Effector memory CD4-positive, alpha-beta T cell (primary cell): ENCODE measurements at regions not wholly inside any gene's neighbourhood (a gene's known extent, or its start where the extent isn't known, plus 50 kb on each side); places are given as distances from the start of the nearest gene placed in this dataset.

Experiments
- DNase-seq, 3 donors: peaks; one replicate each; pipeline ENCODE4 v3.0.0-alpha.2; 2020
- H3K27ac ChIP-seq: 2 replicates; pipeline ENCODE4 v1.7.0; 2013; ENCODE audit warnings: mild to moderate bottlenecking, low read length, moderate library complexity; ENCODE audit not compliant: insufficient read depth, poor library complexity, severe bottlenecking
- H3K27me3 ChIP-seq: replicated peaks from 2 replicates; pipeline ENCODE4 v1.7.0; 2013; ENCODE audit warnings: mild to moderate bottlenecking, low read length; ENCODE audit not compliant: insufficient read depth, control insufficient read depth, poor library complexity, severe bottlenecking
- H3K36me3 ChIP-seq: 2 replicates; pipeline ENCODE4 v1.7.0; 2013; ENCODE audit warnings: mild to moderate bottlenecking, low read length, moderate library complexity; ENCODE audit not compliant: control insufficient read depth, insufficient read depth
- H3K4me1 ChIP-seq: 2 replicates; pipeline ENCODE4 v1.7.0; 2013; ENCODE audit warnings: low read length, mild to moderate bottlenecking; ENCODE audit not compliant: control insufficient read depth, insufficient read depth, poor library complexity, severe bottlenecking
- H3K4me3 ChIP-seq: 2 replicates; pipeline ENCODE4 v1.7.0; 2013; ENCODE audit warnings: low read length, low read depth, mild to moderate bottlenecking; ENCODE audit not compliant: insufficient read depth, poor library complexity, severe bottlenecking
- H3K9me3 ChIP-seq: 2 replicates; pipeline ENCODE4 v1.7.0; 2013; ENCODE audit warnings: mild to moderate bottlenecking, low read length, moderate library complexity; ENCODE audit not compliant: control insufficient read depth

DNA sequence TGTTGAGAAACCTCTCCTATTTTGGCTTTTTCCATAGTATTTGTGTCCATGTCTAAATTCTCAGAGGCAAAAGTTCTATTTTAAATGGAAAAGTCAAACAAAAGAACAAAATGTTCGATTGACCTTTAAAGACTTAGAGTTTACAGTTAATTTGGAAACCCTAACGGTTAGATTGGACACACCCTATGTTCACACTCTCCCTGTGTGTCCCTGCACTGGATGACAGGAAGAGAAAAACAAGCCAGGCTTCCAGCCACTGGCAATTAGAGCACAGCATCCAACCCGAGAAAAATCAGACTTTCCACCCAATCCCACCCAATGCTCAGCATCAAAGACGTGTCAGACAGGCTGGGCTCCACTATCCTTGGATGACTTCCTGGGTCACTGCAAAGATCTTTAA, 241.3 kb downstream of the TBXT start:
- no peaks in the 10 kb centered on the region for H3K4me1 ChIP-seq
- H3K27ac ChIP-seq, result no peak overlapping the region
- H3K4me3 ChIP-seq, result no peak overlapping the region
- DNase-seq, result no peak
- no peaks in the 10 kb centered on the region for H3K9me3 ChIP-seq
- no peaks in the 10 kb centered on the region for H3K27me3 ChIP-seq
- no peaks in the 10 kb centered on the region for H3K36me3 ChIP-seq

GRCh38 chr6:165925474-165926156, 242.0 kb downstream of the TBXT start:
- Histone ChIP-seq H3K9me3 (no peaks in the 10 kb centered on the region), H3K4me3 (no peak overlapping the region), H3K36me3 (no peaks in the 10 kb centered on the region), H3K27ac (no peak overlapping the region), H3K27me3 (no peaks in the 10 kb centered on the region), H3K4me1 (no peaks in the 10 kb centered on the region)
- no peak for DNase-seq

- DNase-seq, result no peak
- H3K27me3 ChIP-seq, result no peaks in the 10 kb centered on the region
- H3K9me3 ChIP-seq, result no peaks in the 10 kb centered on the region
- H3K36me3 ChIP-seq, result no peaks in the 10 kb centered on the region
- H3K27ac ChIP-seq, result no peak overlapping the region
- H3K4me1 ChIP-seq, result no peaks in the 10 kb centered on the region
- no peak overlapping the region for H3K4me3 ChIP-seq
Measured at GRCh38 chr6:165922309-165922794, 245.3 kb downstream of the TBXT start.

GRCh38 chr6:165920896-165921671, 246.6 kb downstream of the TBXT start:
- Histone ChIP-seq H3K4me3 (no peak overlapping the region), H3K27me3 (no peaks in the 10 kb centered on the region), H3K4me1 (no peaks in the 10 kb centered on the region), H3K36me3 (no peaks in the 10 kb centered on the region), H3K9me3 (no peaks in the 10 kb centered on the region), H3K27ac (no peak overlapping the region)
- no peak for DNase-seq

DNA sequence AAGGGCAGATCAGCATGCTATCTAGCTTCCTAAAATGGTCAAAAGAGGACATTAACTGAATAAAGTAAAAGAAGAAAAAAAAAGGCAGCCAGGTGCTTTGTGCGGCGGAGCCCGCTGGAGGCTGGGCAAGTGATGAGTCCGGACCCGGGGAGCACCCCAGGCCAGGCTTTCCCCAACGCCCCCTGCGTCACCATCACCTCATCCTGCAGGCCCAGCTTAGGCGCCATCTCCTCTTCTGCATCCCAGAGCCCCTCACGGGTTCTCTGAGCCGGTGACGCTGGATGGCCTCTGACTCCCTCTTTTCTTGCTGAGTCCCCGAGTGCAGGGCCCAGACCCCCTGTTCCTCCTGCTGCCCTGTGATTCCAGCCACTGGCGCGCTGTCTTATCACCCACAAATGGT, 250.1 kb downstream of the TBXT start:
- Histone ChIP-seq H3K27ac (no peak overlapping the region), H3K36me3 (no peaks in the 10 kb centered on the region), H3K4me1 (no peaks in the 10 kb centered on the region), H3K27me3 (no peaks in the 10 kb centered on the region), H3K4me3 (no peak overlapping the region), H3K9me3 (no peaks in the 10 kb centered on the region)
- DNase-seq, result no peak

DNA sequence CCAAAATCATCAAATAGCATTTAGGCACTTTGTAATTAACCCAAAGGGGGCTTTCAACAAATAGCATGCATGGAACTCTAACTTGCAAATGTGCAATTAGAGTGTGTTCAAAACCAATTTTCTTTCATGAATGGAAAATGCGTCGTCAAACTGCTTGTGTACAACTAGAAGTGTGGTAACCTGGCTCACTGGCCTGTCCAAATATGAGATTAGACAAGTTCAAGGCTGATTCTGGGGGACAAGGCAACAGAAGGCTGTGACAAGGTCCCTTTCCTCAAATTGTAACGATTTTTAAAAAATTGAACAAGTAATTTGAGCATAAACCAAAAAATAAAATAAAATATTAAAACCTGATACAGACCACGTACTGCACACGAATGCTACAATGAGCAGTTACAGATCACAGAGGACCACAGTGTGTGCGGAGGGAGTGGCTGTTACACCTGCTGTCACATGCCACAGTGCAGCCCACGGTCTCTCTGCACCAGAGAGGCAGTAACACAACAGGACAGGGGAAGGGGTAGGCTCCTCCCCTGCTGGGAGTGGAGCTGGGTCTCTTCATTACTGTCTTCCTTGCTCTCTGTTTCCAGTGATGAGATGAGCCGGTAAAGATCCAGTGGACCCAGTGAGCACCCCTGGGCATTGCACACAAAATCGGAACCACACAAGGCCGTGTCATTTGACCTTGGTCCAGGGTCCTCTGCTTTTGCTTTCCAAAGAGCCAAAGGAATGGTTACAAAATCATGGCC, 252.2 kb upstream of the PDE10A start:
- Histone ChIP-seq H3K27me3 (no peaks in the 10 kb centered on the region), H3K9me3 (no peaks in the 10 kb centered on the region), H3K27ac (no peak overlapping the region), H3K36me3 (no peaks in the 10 kb centered on the region), H3K4me3 (no peak overlapping the region), H3K4me1 (no peaks in the 10 kb centered on the region)
- DNase-seq, result no peak

DNA sequence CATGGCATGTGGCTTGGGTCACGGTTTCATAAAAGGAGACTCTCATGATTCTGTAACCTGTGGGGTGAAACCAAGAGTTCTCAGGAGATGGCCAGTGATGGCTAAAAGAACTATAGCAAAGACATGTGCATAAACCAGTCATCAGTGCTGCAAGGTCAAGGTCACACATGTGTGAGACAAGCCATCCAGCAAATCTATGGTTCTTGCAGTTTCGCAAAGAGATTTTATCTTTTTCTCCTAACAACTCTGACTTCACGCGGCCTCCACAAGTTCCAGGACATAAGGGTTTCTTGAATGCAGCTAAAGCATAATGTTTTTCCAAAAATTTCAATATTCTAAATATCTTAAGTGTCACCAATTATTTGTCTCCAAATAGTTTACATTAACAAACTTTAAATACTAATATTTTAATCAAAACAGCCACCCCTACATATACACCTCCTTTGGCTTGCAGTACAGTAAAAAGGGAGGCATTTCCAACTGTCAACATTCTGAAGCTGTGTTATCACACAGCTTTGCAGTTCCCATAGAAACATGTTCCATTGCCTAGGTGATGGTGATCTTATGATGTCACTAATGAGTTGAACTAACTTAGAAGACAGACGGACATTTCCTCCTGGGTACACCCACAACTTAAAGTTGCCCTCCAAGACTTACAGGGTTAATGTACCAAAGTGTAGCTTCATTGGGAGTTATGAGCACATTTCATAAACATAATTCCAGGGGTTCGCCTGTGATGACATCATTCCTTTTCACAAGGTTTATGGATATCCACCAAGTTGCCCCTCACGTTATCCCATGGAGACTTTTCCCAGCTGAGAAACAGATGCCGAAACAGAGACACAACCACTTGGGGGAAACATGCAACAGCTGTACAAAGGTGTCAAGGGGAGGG, 250.9 kb upstream of the PDE10A start:
- H3K9me3 ChIP-seq, result no peaks in the 10 kb centered on the region
- H3K27me3 ChIP-seq, result no peaks in the 10 kb centered on the region
- no peaks in the 10 kb centered on the region for H3K36me3 ChIP-seq
- no peak overlapping the region for H3K27ac ChIP-seq
- DNase-seq, result no peak
- H3K4me3 ChIP-seq, result no peak overlapping the region
- H3K4me1 ChIP-seq, result no peaks in the 10 kb centered on the region

- DNase-seq, result no peak
- no peak overlapping the region for H3K4me3 ChIP-seq
- no peaks in the 10 kb centered on the region for H3K36me3 ChIP-seq
- H3K27me3 ChIP-seq, result no peaks in the 10 kb centered on the region
- H3K9me3 ChIP-seq, result no peaks in the 10 kb centered on the region
- H3K27ac ChIP-seq, result no peak overlapping the region
- H3K4me1 ChIP-seq, result no peaks in the 10 kb centered on the region
Measured at GRCh38 chr6:165910184-165910966, 247.3 kb upstream of the PDE10A start.

DNA sequence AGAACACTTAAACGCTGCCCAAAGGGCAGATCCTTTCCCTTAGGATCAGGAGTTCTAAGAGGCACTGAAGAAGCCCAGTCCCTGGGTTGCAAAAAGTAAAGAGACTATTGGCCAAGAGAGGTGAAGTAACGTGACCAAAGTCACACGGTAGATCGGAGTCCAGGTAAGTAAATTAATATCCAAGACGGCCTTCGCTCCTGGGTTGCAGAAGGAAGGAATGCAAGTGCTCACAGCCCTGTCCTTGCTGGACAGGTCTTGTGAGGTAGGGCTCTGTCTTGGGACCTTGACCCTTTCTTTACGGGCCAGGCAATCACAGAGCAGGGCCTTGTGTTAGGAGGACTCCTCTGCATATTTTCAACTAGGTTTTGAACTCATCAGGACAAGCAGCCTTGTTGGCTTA, 243.7 kb upstream of the PDE10A start:
- DNase-seq, result no peak
- Histone ChIP-seq H3K36me3 (no peaks in the 10 kb centered on the region), H3K4me3 (no peak overlapping the region), H3K9me3 (no peaks in the 10 kb centered on the region), H3K27me3 (peaks cover 2% of the 10 kb centered on the region), H3K27ac (no peak overlapping the region), H3K4me1 (no peaks in the 10 kb centered on the region)
